ENCODE measurements at regions not wholly inside any gene's neighbourhood (a gene's known extent, or its start where the extent isn't known, plus 50 kb on each side); places are given as distances from the start of the nearest gene placed in this dataset.

DNA sequence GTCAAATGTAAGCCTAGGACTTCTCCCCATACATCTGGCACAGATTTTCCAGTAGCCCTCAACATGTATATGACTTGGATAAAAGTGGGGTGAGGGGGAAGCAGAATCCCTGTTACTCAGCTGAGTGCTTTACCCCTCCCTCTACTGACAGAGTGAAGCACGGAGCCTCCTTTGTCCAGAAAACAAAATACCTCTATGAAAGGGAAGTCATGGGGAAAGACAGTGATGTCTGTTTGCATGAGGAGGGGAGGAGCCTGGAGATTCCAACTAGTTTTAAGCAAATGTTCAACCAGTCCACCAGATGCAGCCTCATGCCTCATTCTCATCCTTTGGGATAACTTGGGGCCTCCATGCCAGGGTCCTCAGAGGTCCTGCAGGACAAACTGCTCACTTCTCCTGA lies 203.9 kb downstream of the SMAD2 start:
- H3K27me3 ChIP-seq: no peaks in the 10 kb centered on the region
- 42% methylated on average over 1 of the region's 1 CpG for WGBS (ENCODE audit: insufficient coverage, low coverage, low lambda C conversion rate, missing lambda C conversion rate)
- intact Hi-C loops (cut with DNase I): no loop called here
- H3K4me1 ChIP-seq: no peaks in the 10 kb centered on the region
- H3K9me3 ChIP-seq: no peaks in the 10 kb centered on the region
- TF ChIP-seq CTCF (IDR thresholded peaks at IDR 0.05): no peak
- no peak for TF ChIP-seq POLR2A (IDR thresholded peaks at IDR 0.05)
- no peak overlapping the region for H3K27ac ChIP-seq
- DNase-seq (no peak), ATAC-seq (no peak)
- no peaks in the 10 kb centered on the region for H3K36me3 ChIP-seq
- no peak overlapping the region for H3K4me3 ChIP-seq

- 66% methylated on average over 3 of the region's 3 CpGs for WGBS (ENCODE audit: insufficient coverage, low coverage, low lambda C conversion rate, missing lambda C conversion rate)
- Histone ChIP-seq H3K27me3 (no peaks in the 10 kb centered on the region), H3K9me3 (no peaks in the 10 kb centered on the region), H3K36me3 (no peaks in the 10 kb centered on the region), H3K4me3 (no peak overlapping the region), H3K4me1 (no peaks in the 10 kb centered on the region), H3K27ac (no peak overlapping the region)
- TF ChIP-seq CTCF (IDR thresholded peaks at IDR 0.05) (no peak), POLR2A (IDR thresholded peaks at IDR 0.05) (no peak)
- DNase-seq (no peak), ATAC-seq (no peak)
- intact Hi-C loops (cut with DNase I): no loop called here
Observed at GRCh38 chr18:47725656-47726055, 204.8 kb downstream of the SMAD2 start.

DNA sequence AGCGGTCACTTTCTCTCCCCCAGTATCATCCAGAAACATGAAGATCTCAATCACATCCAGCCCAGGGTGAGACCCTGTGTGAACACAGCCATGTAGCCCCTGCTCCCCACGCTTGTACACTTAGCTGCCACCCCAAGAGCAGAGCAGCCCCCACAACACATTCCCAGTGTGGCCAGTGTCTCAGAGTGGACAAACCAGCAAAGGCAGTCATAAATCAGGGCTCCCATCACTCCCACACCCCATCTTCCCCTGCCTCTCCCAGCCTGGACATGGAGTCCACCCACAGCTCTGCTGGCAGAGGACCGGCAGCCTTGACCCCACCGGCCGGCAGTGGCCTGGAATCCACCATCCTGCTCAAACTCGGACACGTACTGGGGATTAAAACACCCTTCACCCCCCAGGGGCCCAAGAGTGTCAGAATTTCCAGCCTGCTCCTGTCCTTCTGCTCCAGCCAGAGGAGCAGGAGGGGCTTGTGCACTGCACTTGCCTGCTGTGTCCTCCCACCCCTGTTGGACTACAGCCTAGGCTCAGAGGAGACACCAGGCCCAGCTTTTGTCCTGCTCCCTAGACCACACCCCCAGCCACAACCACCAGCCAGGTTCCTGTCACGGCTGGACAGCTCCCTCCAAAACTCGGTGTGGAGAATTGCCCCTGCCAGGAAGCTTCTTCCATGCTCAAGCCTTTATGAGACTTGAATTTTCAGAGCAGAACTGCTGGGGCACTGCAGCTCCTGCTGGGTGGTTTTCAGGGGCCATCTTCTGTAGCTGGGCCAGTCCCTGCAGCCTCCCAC lies 206.1 kb downstream of the SMAD2 start:
- no peak for DNase-seq
- H3K36me3 ChIP-seq: no peaks in the 10 kb centered on the region
- no peak overlapping the region for H3K27ac ChIP-seq
- ATAC-seq: no peak
- TF ChIP-seq POLR2A (IDR thresholded peaks at IDR 0.05): no peak
- TF ChIP-seq CTCF (IDR thresholded peaks at IDR 0.05): no peak
- H3K27me3 ChIP-seq: no peaks in the 10 kb centered on the region
- H3K4me3 ChIP-seq: no peak overlapping the region
- no peaks in the 10 kb centered on the region for H3K4me1 ChIP-seq
- intact Hi-C loops (cut with DNase I): no loop called here
- H3K9me3 ChIP-seq: no peaks in the 10 kb centered on the region
- WGBS (ENCODE audit: insufficient coverage, low coverage, low lambda C conversion rate, missing lambda C conversion rate): 0% methylated on average over 2 of the region's 9 CpGs

DNA sequence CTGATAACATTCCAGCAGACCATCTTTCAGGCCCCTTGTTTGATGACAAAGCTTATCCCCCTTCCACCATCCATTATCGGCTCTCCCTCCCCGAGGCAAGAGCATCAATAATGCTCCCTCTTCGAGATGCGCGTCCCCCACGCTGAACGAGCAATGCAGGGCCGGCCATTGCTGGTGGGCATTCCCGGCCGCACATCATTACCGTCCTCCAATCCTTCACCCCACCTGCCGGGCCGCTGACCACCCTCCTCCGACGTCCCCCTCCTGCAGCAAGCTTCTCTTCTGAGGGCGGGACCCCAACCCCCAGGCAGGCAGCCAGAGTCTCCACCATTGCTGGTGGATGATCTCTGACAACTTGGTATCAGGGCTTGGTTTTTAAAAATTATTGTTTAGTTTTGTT lies 208.6 kb downstream of the SMAD2 start:
- Histone ChIP-seq H3K27me3 (no peaks in the 10 kb centered on the region), H3K9me3 (no peaks in the 10 kb centered on the region), H3K4me3 (no peak overlapping the region), H3K4me1 (no peaks in the 10 kb centered on the region), H3K27ac (no peak overlapping the region), H3K36me3 (no peaks in the 10 kb centered on the region)
- DNase-seq (no peak), ATAC-seq (no peak)
- TF ChIP-seq CTCF (IDR thresholded peaks at IDR 0.05) (no peak), POLR2A (IDR thresholded peaks at IDR 0.05) (no peak)
- WGBS (ENCODE audit: insufficient coverage, low coverage, low lambda C conversion rate, missing lambda C conversion rate): 53% methylated on average over 7 of the region's 16 CpGs
- intact Hi-C loops (cut with DNase I): no loop called here

All from right lobe of liver (tissue), 6 donors.